Smooth muscle cell (in vitro differentiated cells): ENCODE measurements at regions not wholly inside any gene's neighbourhood (a gene's known extent, or its start where the extent isn't known, plus 50 kb on each side); places are given as distances from the start of the nearest gene placed in this dataset.
A peak's percentile ranks its signal among the peaks of the same experiment; 100 is the strongest.

Experiments used
- DNase-seq: peaks from one replicate; lab custom pipeline; 2025; ENCODE audit not compliant: unreplicated experiment; lab: John Stamatoyannopoulos, UW
- H2AFZ ChIP-seq: fragments of 200-600 bp; sonication (generic); 2 replicates; pipeline ENCODE4 v1.6.0; 2016; ENCODE audit warnings: antibody characterized with exemption, low read depth, mild to moderate bottlenecking
- H3F3A ChIP-seq: fragments of 200-600 bp; sonication (generic); 2 replicates; pipeline ENCODE4 v1.6.0; 2017; ENCODE audit warnings: antibody characterized with exemption, low read depth
- H3K27ac ChIP-seq: fragments of 200-600 bp; sonication (generic); 2 replicates; pipeline ENCODE4 v1.5.1; 2016; ENCODE audit warnings: low read depth, mild to moderate bottlenecking
- H3K27me3 ChIP-seq: fragments of 200-600 bp; sonication (generic); 2 replicates; pipeline ENCODE4 v1.6.1; 2016; ENCODE audit warnings: low read depth, mild to moderate bottlenecking
- H3K36me3 ChIP-seq: fragments of 200-600 bp; sonication (generic); 2 replicates; pipeline ENCODE4 v1.5.1; 2016; ENCODE audit warnings: low read depth
- H3K4me1 ChIP-seq: fragments of 200-600 bp; sonication (generic); 2 replicates; pipeline ENCODE4 v1.5.1; 2016; ENCODE audit warnings: low read depth
- H3K4me2 ChIP-seq: fragments of 200-600 bp; sonication (generic); 2 replicates; pipeline ENCODE4 v1.6.0; 2016; ENCODE audit warnings: mild to moderate bottlenecking
- H3K4me3 ChIP-seq: fragments of 200-600 bp; sonication (generic); 2 replicates; pipeline ENCODE4 v1.5.1; 2016; ENCODE audit warnings: mild to moderate bottlenecking
- H3K79me2 ChIP-seq: fragments of 200-600 bp; sonication (generic); 2 replicates; pipeline ENCODE4 v1.6.0; 2016; ENCODE audit warnings: low read depth, mild to moderate bottlenecking
- H3K9ac ChIP-seq: fragments of 200-600 bp; sonication (generic); 2 replicates; pipeline ENCODE4 v1.6.0; 2016; ENCODE audit warnings: low read depth
- H3K9me3 ChIP-seq: fragments of 200-600 bp; sonication (generic); replicated peaks from 2 replicates; pipeline ENCODE4 v1.5.1; 2016; ENCODE audit warnings: low read depth
- H4K20me1 ChIP-seq: fragments of 200-600 bp; sonication (generic); 2 replicates; pipeline ENCODE4 v1.6.0; 2016; ENCODE audit warnings: low read depth
- WGBS: methylation state at CpG from one replicate; pipeline ENCODE4 v1.1.7; 2016; ENCODE audit warnings: low lambda C conversion rate; 5-methylcytosine and 5-hydroxymethylcytosine counted together
- TF ChIP-seq, protein P1 (sequence below): fragments of 200-600 bp; sonication (generic); IDR thresholded peaks from 2 replicates; pipeline ENCODE4 v1.5.1; 2017; ENCODE audit warnings: borderline replicate concordance, mild to moderate bottlenecking, antibody characterized with exemption; ENCODE audit not compliant: insufficient read depth, poor library complexity, severe bottlenecking

DNA sequence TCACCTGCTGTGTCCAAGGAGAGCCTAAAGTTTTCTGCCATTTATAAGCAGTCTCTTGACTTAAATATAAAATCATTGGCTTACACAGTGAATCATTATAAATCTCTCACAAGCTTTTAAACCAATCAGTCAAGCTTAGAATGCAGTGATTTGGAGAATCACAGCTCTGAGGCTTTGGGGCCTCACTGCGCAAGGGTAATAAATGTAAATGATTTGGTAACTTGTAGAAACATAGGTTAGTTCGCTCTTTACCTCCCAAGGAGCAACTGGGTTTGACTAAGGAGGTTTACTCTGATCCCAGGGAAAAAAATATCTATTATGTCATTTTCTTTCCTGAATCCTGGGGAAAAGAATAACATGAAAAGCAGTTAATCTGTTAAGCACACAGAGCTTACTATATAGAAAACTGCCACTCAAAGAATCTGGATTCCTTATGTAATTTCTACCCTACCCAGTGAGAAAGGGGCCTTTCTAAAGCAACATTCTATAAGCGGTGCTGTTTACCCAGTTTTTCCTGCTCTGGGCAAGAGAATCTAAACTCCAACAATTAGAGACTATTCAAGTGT is 128.2 kb downstream of the MZT1 start:
- H4K20me1 ChIP-seq = no peaks in the 10 kb centered on the region
- no peak overlapping the region for H3K27ac ChIP-seq
- no peaks in the 10 kb centered on the region for H3F3A ChIP-seq
- no peaks in the 10 kb centered on the region for H3K9me3 ChIP-seq
- H3K36me3 ChIP-seq = no peaks in the 10 kb centered on the region
- H3K4me1 ChIP-seq = no peaks in the 10 kb centered on the region
- H3K4me3 ChIP-seq = no peak overlapping the region
- 46% methylated on average over 3 of the region's 3 CpGs for WGBS
- TF ChIP-seq, protein P1, sequence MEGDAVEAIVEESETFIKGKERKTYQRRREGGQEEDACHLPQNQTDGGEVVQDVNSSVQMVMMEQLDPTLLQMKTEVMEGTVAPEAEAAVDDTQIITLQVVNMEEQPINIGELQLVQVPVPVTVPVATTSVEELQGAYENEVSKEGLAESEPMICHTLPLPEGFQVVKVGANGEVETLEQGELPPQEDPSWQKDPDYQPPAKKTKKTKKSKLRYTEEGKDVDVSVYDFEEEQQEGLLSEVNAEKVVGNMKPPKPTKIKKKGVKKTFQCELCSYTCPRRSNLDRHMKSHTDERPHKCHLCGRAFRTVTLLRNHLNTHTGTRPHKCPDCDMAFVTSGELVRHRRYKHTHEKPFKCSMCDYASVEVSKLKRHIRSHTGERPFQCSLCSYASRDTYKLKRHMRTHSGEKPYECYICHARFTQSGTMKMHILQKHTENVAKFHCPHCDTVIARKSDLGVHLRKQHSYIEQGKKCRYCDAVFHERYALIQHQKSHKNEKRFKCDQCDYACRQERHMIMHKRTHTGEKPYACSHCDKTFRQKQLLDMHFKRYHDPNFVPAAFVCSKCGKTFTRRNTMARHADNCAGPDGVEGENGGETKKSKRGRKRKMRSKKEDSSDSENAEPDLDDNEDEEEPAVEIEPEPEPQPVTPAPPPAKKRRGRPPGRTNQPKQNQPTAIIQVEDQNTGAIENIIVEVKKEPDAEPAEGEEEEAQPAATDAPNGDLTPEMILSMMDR = no peak
- no peaks in the 10 kb centered on the region for H3K27me3 ChIP-seq
- H3K4me2 ChIP-seq = no peak overlapping the region
- H2AFZ ChIP-seq = peak overlapping the region; percentile 50
- no peak for DNase-seq
- no peak overlapping the region for H3K9ac ChIP-seq
- H3K79me2 ChIP-seq = no peaks in the 10 kb centered on the region

- no peak overlapping the region for H3K27ac ChIP-seq
- WGBS = 81% methylated on average over 1 of the region's 1 CpG
- H3K36me3 ChIP-seq = no peaks in the 10 kb centered on the region
- H3K4me1 ChIP-seq = no peaks in the 10 kb centered on the region
- H3K4me3 ChIP-seq = no peak overlapping the region
- H4K20me1 ChIP-seq = no peaks in the 10 kb centered on the region
- H3K4me2 ChIP-seq = no peak overlapping the region
- no peaks in the 10 kb centered on the region for H3F3A ChIP-seq
- H3K9ac ChIP-seq = no peak overlapping the region
- H3K27me3 ChIP-seq = no peaks in the 10 kb centered on the region
- H3K79me2 ChIP-seq = no peaks in the 10 kb centered on the region
- no peaks in the 10 kb centered on the region for H3K9me3 ChIP-seq
- DNase-seq = no peak
- H2AFZ ChIP-seq = no peak overlapping the region
- TF ChIP-seq, protein P1 = no peak
Measured at GRCh38 chr13:72590091-72590740, 137.2 kb downstream of the MZT1 start.

GRCh38 chr13:72586518-72586917 is 140.9 kb downstream of the MZT1 start:
- Histone ChIP-seq H3K9me3 (no peaks in the 10 kb centered on the region), H3K36me3 (no peaks in the 10 kb centered on the region), H3K4me1 (no peaks in the 10 kb centered on the region), H3F3A (no peaks in the 10 kb centered on the region), H3K79me2 (no peaks in the 10 kb centered on the region), H3K27me3 (no peaks in the 10 kb centered on the region), H3K9ac (no peak overlapping the region), H3K4me2 (no peak overlapping the region), H2AFZ (no peak overlapping the region), H3K4me3 (no peak overlapping the region), H4K20me1 (no peaks in the 10 kb centered on the region), H3K27ac (no peak overlapping the region)
- DNase-seq = no peak
- TF ChIP-seq, protein P1 = no peak
- 57% methylated on average over 3 of the region's 3 CpGs for WGBS

- H3K4me3 ChIP-seq = no peak overlapping the region
- TF ChIP-seq, protein P1 = no peak
- no peak overlapping the region for H3K27ac ChIP-seq
- H3K36me3 ChIP-seq = no peaks in the 10 kb centered on the region
- H3K9ac ChIP-seq = no peak overlapping the region
- H3K4me1 ChIP-seq = no peaks in the 10 kb centered on the region
- no peak for DNase-seq
- H2AFZ ChIP-seq = no peak overlapping the region
- H3F3A ChIP-seq = no peaks in the 10 kb centered on the region
- no peaks in the 10 kb centered on the region for H3K27me3 ChIP-seq
- no peaks in the 10 kb centered on the region for H4K20me1 ChIP-seq
- H3K9me3 ChIP-seq = no peaks in the 10 kb centered on the region
- H3K79me2 ChIP-seq = no peaks in the 10 kb centered on the region
- WGBS = 83% methylated on average over 2 of the region's 2 CpGs
- H3K4me2 ChIP-seq = no peak overlapping the region
Measured at GRCh38 chr13:72585254-72585653, 142.2 kb downstream of the MZT1 start.
